IPS-20b (cell line): ENCODE measurements at regions not wholly inside any gene's neighbourhood (a gene's known extent, or its start where the extent isn't known, plus 50 kb on each side); places are given as distances from the start of the nearest gene placed in this dataset.
"Not testable (repeated sequence)": the region's sequence is repeated elsewhere in the genome, so short reads cannot be mapped to it uniquely, and the experiment has no call there.

Source experiments
- H3K27ac ChIP-seq: one replicate; pipeline ENCODE4 v1.5.1; 2013; ENCODE audit warnings: low read length
- H3K27me3 ChIP-seq: 2 replicates; pipeline ENCODE4 v1.6.1; 2013; ENCODE audit warnings: mild to moderate bottlenecking, low read length, inconsistent platforms; ENCODE audit not compliant: insufficient read depth
- H3K36me3 ChIP-seq: 2 replicates; pipeline ENCODE4 v1.6.1; 2013; ENCODE audit warnings: low read depth, mild to moderate bottlenecking, inconsistent platforms, low read length, moderate library complexity; ENCODE audit not compliant: insufficient read depth
- H3K4me1 ChIP-seq: 2 replicates; pipeline ENCODE4 v1.6.1; 2013; ENCODE audit warnings: mild to moderate bottlenecking, control low read depth, inconsistent platforms, low read length, moderate library complexity; ENCODE audit not compliant: insufficient read depth
- H3K4me3 ChIP-seq: 2 replicates; pipeline ENCODE4 v1.5.1; 2013; ENCODE audit warnings: mild to moderate bottlenecking, low read length, inconsistent platforms
- H3K9ac ChIP-seq: 2 replicates; pipeline ENCODE4 v1.6.1; 2013; ENCODE audit warnings: low read depth, mild to moderate bottlenecking, inconsistent platforms, low read length, moderate library complexity
- H3K9me3 ChIP-seq: 2 replicates; pipeline ENCODE4 v1.6.1; 2013; ENCODE audit warnings: mild to moderate bottlenecking, low read depth, low read length, inconsistent platforms; ENCODE audit not compliant: insufficient read depth

DNA sequence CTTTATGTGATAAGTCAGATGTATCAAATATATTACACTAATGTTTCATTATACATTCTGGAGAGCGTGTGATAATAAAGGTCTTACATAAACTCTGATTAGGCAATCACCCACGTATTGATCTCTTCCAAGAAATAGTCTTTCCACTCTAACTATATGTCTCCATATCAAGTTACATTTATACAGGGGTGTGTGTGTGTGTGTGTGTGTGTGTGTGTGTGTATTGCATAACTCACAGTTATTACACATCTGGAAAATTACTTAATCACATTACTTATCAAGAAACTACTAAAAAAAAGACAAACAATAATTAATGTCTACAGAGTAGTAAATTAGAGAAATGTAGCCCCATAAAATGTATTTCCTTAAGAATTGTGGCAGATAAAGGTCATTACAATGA is 339.8 kb downstream of the CDH19 start:
- no peaks in the 10 kb centered on the region for H3K4me1 ChIP-seq
- no peaks in the 10 kb centered on the region for H3K27me3 ChIP-seq
- H3K36me3 ChIP-seq, result no peaks in the 10 kb centered on the region
- peaks cover 13% of the 10 kb centered on the region for H3K9me3 ChIP-seq
- H3K4me3 ChIP-seq, result no peak overlapping the region
- no peak overlapping the region for H3K27ac ChIP-seq
- no peak overlapping the region for H3K9ac ChIP-seq

GRCh38 chr18:66254121-66254520 is 349.8 kb downstream of the CDH19 start:
- H3K9me3 ChIP-seq, result no peaks in the 10 kb centered on the region
- H3K36me3 ChIP-seq, result no peaks in the 10 kb centered on the region
- no peak overlapping the region for H3K9ac ChIP-seq
- no peaks in the 10 kb centered on the region for H3K4me1 ChIP-seq
- H3K27ac ChIP-seq, result no peak overlapping the region
- H3K4me3 ChIP-seq, result no peak overlapping the region
- H3K27me3 ChIP-seq, result no peaks in the 10 kb centered on the region

- Histone ChIP-seq H3K36me3 (no peaks in the 10 kb centered on the region), H3K4me1 (no peaks in the 10 kb centered on the region), H3K27me3 (no peaks in the 10 kb centered on the region), H3K9me3 (no peaks in the 10 kb centered on the region), H3K4me3 (no peak overlapping the region), H3K27ac (no peak overlapping the region), H3K9ac (no peak overlapping the region)
These were observed 351.2 kb downstream of the CDH19 start for GRCh38 chr18:66252703-66253102.

GRCh38 chr18:66235206-66235605 is 368.7 kb downstream of the CDH19 start:
- H3K36me3 ChIP-seq, result no peaks in the 10 kb centered on the region
- H3K4me3 ChIP-seq, result no peak overlapping the region
- H3K9me3 ChIP-seq, result no peaks in the 10 kb centered on the region
- no peaks in the 10 kb centered on the region for H3K27me3 ChIP-seq
- no peaks in the 10 kb centered on the region for H3K4me1 ChIP-seq
- no peak overlapping the region for H3K27ac ChIP-seq
- no peak overlapping the region for H3K9ac ChIP-seq

GRCh38 chr18:66226782-66227181 is 377.1 kb downstream of the CDH19 start:
- no peak overlapping the region for H3K4me3 ChIP-seq
- no peaks in the 10 kb centered on the region for H3K27me3 ChIP-seq
- H3K4me1 ChIP-seq, result no peaks in the 10 kb centered on the region
- no peaks in the 10 kb centered on the region for H3K9me3 ChIP-seq
- no peak overlapping the region for H3K9ac ChIP-seq
- no peaks in the 10 kb centered on the region for H3K36me3 ChIP-seq
- H3K27ac ChIP-seq, result no peak overlapping the region

GRCh38 chr18:66223317-66223716 is 380.6 kb downstream of the CDH19 start:
- H3K4me3 ChIP-seq, H3K27me3 ChIP-seq, H3K27ac ChIP-seq, H3K9me3 ChIP-seq, H3K4me1 ChIP-seq, H3K9ac ChIP-seq, H3K36me3 ChIP-seq: not testable (repeated sequence)

DNA sequence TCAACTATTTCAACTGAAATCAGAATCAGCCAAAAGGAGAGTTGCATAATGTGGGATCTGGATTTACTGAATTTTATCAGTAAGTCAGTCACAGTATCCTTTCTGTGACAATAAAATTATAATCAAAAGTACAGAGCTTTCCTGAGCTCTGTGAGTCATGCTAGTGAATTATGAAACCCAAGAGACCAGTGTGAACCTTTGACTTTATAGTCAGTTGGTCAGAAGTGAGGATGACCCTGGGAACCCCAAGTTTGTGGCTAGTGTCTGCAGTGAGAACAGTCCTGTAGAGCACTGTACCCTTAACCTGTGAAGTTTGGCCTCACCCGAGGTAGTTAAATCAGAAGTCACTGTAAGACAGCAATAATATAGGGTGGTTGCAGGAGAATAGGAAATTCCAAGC is 381.7 kb downstream of the CDH19 start:
- no peak overlapping the region for H3K27ac ChIP-seq
- no peaks in the 10 kb centered on the region for H3K27me3 ChIP-seq
- H3K9me3 ChIP-seq, result no peaks in the 10 kb centered on the region
- H3K4me1 ChIP-seq, result no peaks in the 10 kb centered on the region
- H3K9ac ChIP-seq, result no peak overlapping the region
- H3K4me3 ChIP-seq, result no peak overlapping the region
- H3K36me3 ChIP-seq, result no peaks in the 10 kb centered on the region

GRCh38 chr18:66219817-66220216 is 384.1 kb downstream of the CDH19 start:
- Histone ChIP-seq H3K9me3 (no peaks in the 10 kb centered on the region), H3K27ac (no peak overlapping the region), H3K9ac (no peak overlapping the region), H3K36me3 (no peaks in the 10 kb centered on the region), H3K4me3 (no peak overlapping the region), H3K4me1 (no peaks in the 10 kb centered on the region), H3K27me3 (no peaks in the 10 kb centered on the region)

DNA sequence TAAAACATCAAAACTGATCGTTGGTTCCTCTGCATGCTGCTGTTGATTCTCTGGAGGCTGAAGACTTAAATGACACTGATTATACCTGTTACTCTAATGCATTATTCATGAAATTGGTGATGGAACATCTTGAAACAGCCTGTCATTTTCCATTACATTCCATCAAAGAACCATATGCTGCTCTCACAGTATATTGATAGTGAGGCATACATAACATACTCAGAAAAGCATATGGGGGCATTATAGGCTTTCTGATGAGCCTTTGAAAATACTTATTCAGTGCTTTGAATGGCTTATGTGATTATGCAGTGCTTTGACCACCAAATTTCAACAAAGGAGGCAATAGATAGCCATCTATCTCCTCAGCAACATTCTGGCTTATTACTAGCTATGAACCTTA is 392.1 kb downstream of the CDH19 start:
- no peak overlapping the region for H3K9ac ChIP-seq
- H3K27me3 ChIP-seq, result no peaks in the 10 kb centered on the region
- H3K9me3 ChIP-seq, result no peaks in the 10 kb centered on the region
- no peak overlapping the region for H3K27ac ChIP-seq
- H3K36me3 ChIP-seq, result no peaks in the 10 kb centered on the region
- no peak overlapping the region for H3K4me3 ChIP-seq
- H3K4me1 ChIP-seq, result no peaks in the 10 kb centered on the region

- Histone ChIP-seq H3K4me3 (no peak overlapping the region), H3K4me1 (no peaks in the 10 kb centered on the region), H3K9me3 (no peaks in the 10 kb centered on the region), H3K9ac (no peak overlapping the region), H3K36me3 (no peaks in the 10 kb centered on the region), H3K27ac (no peak overlapping the region), H3K27me3 (no peaks in the 10 kb centered on the region)
These were observed 393.0 kb downstream of the CDH19 start for GRCh38 chr18:66210875-66211274.

GRCh38 chr18:66209656-66210055 is 394.2 kb downstream of the CDH19 start:
- Histone ChIP-seq H3K9ac (no peak overlapping the region), H3K9me3 (no peaks in the 10 kb centered on the region), H3K27me3 (no peaks in the 10 kb centered on the region), H3K4me3 (no peak overlapping the region), H3K36me3 (no peaks in the 10 kb centered on the region), H3K27ac (no peak overlapping the region), H3K4me1 (no peaks in the 10 kb centered on the region)

DNA sequence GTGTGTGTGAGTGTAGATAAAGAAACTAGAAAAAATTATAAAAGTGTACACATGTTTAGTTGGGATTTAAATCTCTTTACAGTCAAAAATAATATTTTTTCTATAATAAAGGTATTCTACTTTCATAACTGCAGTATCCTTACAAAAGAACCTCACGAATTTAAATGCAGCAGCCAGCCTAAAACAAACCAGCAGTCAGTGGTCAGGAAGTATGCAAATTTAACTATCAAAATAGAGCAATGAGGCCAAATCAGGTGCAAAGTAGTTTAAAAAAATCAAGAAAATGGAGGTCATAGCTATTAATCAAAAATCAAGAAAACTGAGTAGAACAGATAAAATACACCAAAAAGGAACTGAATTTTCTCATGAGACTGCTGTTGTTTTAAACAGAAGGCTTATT is 407.1 kb downstream of the CDH19 start:
- H3K36me3 ChIP-seq, result no peaks in the 10 kb centered on the region
- no peak overlapping the region for H3K27ac ChIP-seq
- no peak overlapping the region for H3K4me3 ChIP-seq

GRCh38 chr18:66193938-66194337 is 410.0 kb downstream of the CDH19 start:
- Histone ChIP-seq H3K36me3 (no peaks in the 10 kb centered on the region), H3K27ac (no peak overlapping the region), H3K9me3 (no peaks in the 10 kb centered on the region), H3K4me3 (no peak overlapping the region), H3K27me3 (no peaks in the 10 kb centered on the region), H3K9ac (no peak overlapping the region), H3K4me1 (no peaks in the 10 kb centered on the region)

More for the DNA sequence above, 407.1 kb downstream of the CDH19 start:
- Histone ChIP-seq H3K27me3 (no peaks in the 10 kb centered on the region), H3K4me1 (no peaks in the 10 kb centered on the region), H3K9ac (no peak overlapping the region), H3K9me3 (no peaks in the 10 kb centered on the region)
